ENCODE measurements at regions not wholly inside any gene's neighbourhood (a gene's known extent, or its start where the extent isn't known, plus 50 kb on each side); places are given as distances from the start of the nearest gene placed in this dataset.

GRCh38 chr1:30414851-30415165 lies 308.6 kb downstream of the MATN1 start:
- peaks cover 15% of the 10 kb centered on the region for H3K27me3 Mint-ChIP-seq (ENCODE audit: low read depth)
- no peaks in the 10 kb centered on the region for H3K36me3 Mint-ChIP-seq (ENCODE audit: low read depth)
- H3K27ac Mint-ChIP-seq = no peak overlapping the region
- H3K9me3 Mint-ChIP-seq = no peaks in the 10 kb centered on the region
- H3K4me1 Mint-ChIP-seq = no peaks in the 10 kb centered on the region
- TF ChIP-seq, protein P1, sequence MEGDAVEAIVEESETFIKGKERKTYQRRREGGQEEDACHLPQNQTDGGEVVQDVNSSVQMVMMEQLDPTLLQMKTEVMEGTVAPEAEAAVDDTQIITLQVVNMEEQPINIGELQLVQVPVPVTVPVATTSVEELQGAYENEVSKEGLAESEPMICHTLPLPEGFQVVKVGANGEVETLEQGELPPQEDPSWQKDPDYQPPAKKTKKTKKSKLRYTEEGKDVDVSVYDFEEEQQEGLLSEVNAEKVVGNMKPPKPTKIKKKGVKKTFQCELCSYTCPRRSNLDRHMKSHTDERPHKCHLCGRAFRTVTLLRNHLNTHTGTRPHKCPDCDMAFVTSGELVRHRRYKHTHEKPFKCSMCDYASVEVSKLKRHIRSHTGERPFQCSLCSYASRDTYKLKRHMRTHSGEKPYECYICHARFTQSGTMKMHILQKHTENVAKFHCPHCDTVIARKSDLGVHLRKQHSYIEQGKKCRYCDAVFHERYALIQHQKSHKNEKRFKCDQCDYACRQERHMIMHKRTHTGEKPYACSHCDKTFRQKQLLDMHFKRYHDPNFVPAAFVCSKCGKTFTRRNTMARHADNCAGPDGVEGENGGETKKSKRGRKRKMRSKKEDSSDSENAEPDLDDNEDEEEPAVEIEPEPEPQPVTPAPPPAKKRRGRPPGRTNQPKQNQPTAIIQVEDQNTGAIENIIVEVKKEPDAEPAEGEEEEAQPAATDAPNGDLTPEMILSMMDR (IDR thresholded peaks at IDR 0.05; ENCODE audit: unreplicated experiment in 3 of 3) = no peak
- H3K4me3 Mint-ChIP-seq = no peak overlapping the region

DNA sequence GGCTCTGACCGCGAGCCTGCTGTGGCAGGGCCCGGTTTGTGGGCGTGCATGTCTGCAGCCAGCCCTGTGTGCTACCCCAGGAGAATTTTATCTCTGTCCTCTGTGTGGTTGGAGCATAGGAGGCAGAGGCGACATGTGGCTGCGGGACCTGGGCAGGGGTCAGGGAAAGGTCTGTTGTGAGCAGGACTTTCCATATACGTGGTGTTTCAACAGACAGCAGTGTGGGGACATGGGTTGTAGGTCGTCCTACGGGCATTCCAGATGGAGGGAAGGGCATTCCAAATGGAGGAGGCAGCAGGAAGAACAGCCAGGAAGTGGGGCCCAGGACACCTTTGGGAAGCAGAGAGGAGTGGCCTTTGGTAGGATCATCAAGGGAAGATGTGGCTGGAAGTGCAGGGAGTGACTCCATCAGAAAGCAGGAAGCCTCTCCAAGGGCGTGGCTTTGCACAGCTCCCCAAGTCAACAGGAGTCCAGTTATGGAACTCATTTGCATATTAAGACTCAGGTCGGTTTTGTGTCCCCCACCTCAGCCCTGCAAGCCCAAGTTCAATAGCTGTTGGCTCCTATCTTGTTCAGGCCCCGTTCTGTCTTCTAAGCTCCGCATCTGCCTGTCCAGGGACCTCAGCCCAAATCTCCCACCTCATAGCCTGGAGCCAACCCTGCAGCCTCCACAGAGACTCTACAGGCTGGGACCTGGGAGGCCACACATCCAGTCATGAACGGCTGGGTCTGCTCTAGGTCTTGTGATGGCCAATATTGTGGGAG lies 309.1 kb downstream of the MATN1 start:
- Mint-ChIP-seq H3K27me3 (ENCODE audit: low read depth) (peaks cover 20% of the 10 kb centered on the region), H3K36me3 (ENCODE audit: low read depth) (no peaks in the 10 kb centered on the region), H3K4me1 (no peaks in the 10 kb centered on the region), H3K27ac (no peak overlapping the region), H3K4me3 (no peak overlapping the region), H3K9me3 (no peaks in the 10 kb centered on the region)
- TF ChIP-seq, protein P1 (IDR thresholded peaks at IDR 0.05; ENCODE audit: unreplicated experiment in 3 of 3) = no peak

- Mint-ChIP-seq H3K4me1 (no peaks in the 10 kb centered on the region), H3K4me3 (no peak overlapping the region), H3K27ac (no peak overlapping the region), H3K27me3 (ENCODE audit: low read depth) (peaks cover 23% of the 10 kb centered on the region), H3K36me3 (ENCODE audit: low read depth) (no peaks in the 10 kb centered on the region), H3K9me3 (no peaks in the 10 kb centered on the region)
- TF ChIP-seq, protein P1 (IDR thresholded peaks at IDR 0.05; ENCODE audit: unreplicated experiment in 3 of 3) = no peak
These were observed 309.8 kb downstream of the MATN1 start for GRCh38 chr1:30413606-30414005.

DNA sequence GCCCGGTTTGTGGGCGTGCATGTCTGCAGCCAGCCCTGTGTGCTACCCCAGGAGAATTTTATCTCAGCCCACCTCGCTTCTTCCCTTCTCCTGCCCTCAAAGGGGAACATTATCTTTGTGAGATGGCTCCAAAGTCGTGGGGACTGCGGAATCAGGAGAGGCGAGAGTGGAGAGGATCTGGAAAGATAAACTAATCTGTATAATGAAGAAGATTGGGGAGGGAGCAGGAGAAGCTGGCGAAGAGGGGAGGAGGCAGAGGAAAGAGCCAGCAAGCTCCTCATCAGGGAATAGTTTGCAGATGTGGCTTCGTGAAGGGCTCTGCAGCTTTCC lies 310.3 kb downstream of the MATN1 start:
- TF ChIP-seq, protein P1 (IDR thresholded peaks at IDR 0.05; ENCODE audit: unreplicated experiment in 3 of 3) = no peak
- Mint-ChIP-seq H3K4me1 (no peaks in the 10 kb centered on the region), H3K36me3 (ENCODE audit: low read depth) (no peaks in the 10 kb centered on the region), H3K27me3 (ENCODE audit: low read depth) (peaks cover 26% of the 10 kb centered on the region), H3K4me3 (no peak overlapping the region), H3K27ac (no peak overlapping the region), H3K9me3 (no peaks in the 10 kb centered on the region)

GRCh38 chr1:30412241-30413110 lies 310.9 kb downstream of the MATN1 start:
- Mint-ChIP-seq H3K27me3 (ENCODE audit: low read depth) (peaks cover 32% of the 10 kb centered on the region), H3K9me3 (no peaks in the 10 kb centered on the region), H3K4me1 (no peaks in the 10 kb centered on the region), H3K4me3 (no peak overlapping the region), H3K27ac (no peak overlapping the region), H3K36me3 (ENCODE audit: low read depth) (no peaks in the 10 kb centered on the region)
- TF ChIP-seq, protein P1 (IDR thresholded peaks at IDR 0.05; ENCODE audit: unreplicated experiment in 3 of 3) = no peak
